Testis (tissue), 2 donors: ENCODE measurements at regions not wholly inside any gene's neighbourhood (a gene's known extent, or its start where the extent isn't known, plus 50 kb on each side); places are given as distances from the start of the nearest gene placed in this dataset.

Source experiments
- POLR2A ChIP-seq: fragments of 450-650 bp; IDR thresholded peaks from one replicate; pipeline ENCODE4 v1.6.1; 2017; ENCODE audit warnings: antibody characterized with exemption, mild to moderate bottlenecking, moderate library complexity
- TF ChIP-seq, protein P1 (sequence below), 3 experiments: fragments of 450-650 bp in 2 of 3; fragments of 200-600 bp in 1 of 3; sonication (generic) in 1 of 3; IDR thresholded peaks; one replicate each; pipeline ENCODE4 v1.5.1; 2016 to 2019; ENCODE audit warnings: antibody characterized with exemption in 3 of 3, mild to moderate bottlenecking in 2 of 3, moderate library complexity in 1 of 3

DNA sequence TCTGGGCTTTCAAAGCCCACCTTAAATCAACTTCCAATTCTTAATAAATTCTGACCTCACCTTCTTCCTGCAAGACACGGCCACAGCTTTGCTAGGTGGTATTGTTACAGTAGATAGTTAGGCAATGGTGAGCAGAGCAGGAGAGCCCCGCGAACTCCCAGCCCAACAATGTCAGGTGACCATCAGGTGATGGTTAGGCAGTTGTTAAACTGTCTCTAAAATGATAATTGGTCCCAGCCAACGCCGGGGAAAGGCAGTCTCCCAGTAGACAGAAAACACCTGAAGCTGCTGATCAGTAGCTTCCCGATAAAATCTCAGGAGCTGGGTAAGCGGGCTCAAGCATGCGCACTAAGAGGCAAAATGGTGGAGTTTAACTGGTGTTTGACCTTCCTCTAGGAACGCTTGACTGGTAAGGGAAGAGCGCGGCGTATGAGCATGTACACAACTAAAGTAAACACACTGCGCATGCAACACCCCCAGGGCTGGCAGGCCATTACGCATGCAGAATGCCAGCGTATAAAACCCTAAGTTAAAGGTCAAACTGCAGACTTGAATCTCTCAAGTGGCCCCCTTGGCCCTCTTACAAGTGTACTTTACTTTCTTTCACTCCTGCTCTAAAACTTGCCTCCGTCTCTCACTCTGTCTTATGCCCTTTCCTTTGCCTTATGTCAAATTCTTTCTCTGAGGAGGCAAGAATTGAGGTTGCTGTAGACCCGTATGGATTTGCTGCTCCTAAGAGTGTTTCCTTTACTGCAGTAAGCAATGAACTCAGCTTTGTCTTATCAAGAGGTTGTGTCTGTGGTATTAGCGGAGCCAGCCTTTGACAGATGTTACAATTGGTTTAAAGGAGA, 113.5 kb downstream of the C12orf75 start:
- no peak for TF ChIP-seq POLR2A
- TF ChIP-seq, protein P1, sequence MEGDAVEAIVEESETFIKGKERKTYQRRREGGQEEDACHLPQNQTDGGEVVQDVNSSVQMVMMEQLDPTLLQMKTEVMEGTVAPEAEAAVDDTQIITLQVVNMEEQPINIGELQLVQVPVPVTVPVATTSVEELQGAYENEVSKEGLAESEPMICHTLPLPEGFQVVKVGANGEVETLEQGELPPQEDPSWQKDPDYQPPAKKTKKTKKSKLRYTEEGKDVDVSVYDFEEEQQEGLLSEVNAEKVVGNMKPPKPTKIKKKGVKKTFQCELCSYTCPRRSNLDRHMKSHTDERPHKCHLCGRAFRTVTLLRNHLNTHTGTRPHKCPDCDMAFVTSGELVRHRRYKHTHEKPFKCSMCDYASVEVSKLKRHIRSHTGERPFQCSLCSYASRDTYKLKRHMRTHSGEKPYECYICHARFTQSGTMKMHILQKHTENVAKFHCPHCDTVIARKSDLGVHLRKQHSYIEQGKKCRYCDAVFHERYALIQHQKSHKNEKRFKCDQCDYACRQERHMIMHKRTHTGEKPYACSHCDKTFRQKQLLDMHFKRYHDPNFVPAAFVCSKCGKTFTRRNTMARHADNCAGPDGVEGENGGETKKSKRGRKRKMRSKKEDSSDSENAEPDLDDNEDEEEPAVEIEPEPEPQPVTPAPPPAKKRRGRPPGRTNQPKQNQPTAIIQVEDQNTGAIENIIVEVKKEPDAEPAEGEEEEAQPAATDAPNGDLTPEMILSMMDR (IDR thresholded peaks at IDR 0.05): no peak
